ENCODE measurements at regions not wholly inside any gene's neighbourhood (a gene's known extent, or its start where the extent isn't known, plus 50 kb on each side); places are given as distances from the start of the nearest gene placed in this dataset.
"Not testable (repeated sequence)": the region's sequence is repeated elsewhere in the genome, so short reads cannot be mapped to it uniquely, and the experiment has no call there.

DNA sequence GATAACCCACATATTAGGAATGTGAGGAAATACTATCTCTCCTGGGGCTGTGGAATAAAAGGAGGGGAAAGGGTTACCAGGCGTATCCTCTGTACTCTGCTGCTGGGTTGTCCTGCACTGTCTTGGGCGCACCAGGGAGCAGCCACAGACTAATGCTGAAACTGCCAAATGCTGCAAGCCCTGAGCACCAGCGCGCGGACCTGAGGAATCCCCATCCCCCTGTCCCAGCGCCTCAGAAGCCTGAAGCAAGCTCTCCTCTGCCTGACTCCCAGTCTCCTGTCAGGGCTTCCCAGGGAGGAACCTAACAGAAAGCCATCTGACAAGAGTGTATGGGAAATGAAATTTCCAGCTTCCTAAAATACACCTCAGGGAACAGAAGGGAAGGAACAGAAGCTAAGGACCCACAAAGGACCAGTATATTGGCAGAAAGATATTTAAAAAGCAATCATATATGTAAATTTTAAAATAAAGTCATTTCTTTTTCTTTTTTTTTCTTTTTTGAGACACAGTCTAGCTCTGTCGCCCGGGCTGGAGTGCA, 158.3 kb upstream of the C2CD4B start:
- ATAC-seq: no peak
- H3K9me3 ChIP-seq: no peaks in the 10 kb centered on the region
- H3K36me3 ChIP-seq (replicated peaks in 1 of 2; ENCODE audit: insufficient read depth in 1 of 2, low read depth in 2 of 2): no peaks in the 10 kb centered on the region
- H3K27me3 ChIP-seq: no peaks in the 10 kb centered on the region
- no peak for DNase-seq
- no peak overlapping the region for H3K4me3 ChIP-seq
- TF ChIP-seq, protein P1, sequence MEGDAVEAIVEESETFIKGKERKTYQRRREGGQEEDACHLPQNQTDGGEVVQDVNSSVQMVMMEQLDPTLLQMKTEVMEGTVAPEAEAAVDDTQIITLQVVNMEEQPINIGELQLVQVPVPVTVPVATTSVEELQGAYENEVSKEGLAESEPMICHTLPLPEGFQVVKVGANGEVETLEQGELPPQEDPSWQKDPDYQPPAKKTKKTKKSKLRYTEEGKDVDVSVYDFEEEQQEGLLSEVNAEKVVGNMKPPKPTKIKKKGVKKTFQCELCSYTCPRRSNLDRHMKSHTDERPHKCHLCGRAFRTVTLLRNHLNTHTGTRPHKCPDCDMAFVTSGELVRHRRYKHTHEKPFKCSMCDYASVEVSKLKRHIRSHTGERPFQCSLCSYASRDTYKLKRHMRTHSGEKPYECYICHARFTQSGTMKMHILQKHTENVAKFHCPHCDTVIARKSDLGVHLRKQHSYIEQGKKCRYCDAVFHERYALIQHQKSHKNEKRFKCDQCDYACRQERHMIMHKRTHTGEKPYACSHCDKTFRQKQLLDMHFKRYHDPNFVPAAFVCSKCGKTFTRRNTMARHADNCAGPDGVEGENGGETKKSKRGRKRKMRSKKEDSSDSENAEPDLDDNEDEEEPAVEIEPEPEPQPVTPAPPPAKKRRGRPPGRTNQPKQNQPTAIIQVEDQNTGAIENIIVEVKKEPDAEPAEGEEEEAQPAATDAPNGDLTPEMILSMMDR (IDR thresholded peaks at IDR 0.05): no peak
- TF ChIP-seq POLR2A (IDR thresholded peaks at IDR 0.05): no peak
- H3K4me1 ChIP-seq: no peaks in the 10 kb centered on the region
- 60 to 69% methylated on average over 8 of the region's 8 CpGs for WGBS, 2 donors
- intact Hi-C loops (cut with DNase I): no loop called here
- H3K27ac ChIP-seq: no peak overlapping the region

DNA sequence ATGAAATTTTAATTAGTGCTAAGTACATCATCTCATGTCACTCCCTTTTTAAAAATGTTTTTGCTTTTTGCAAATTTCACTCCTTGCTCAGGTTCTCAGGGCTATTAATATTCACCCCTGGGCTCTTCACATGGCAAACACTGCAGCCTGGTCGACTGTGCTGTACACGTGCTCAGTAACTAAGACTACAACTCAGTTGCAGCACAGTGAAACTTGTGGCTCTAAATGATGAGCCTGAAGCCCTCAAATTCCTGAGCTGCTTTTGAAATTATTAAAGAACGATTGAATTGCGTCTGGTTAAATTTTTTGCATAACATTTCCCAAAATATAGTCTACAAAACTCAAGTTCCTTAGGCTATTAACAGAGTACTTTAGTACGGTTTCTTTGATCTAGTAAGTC, 159.3 kb upstream of the C2CD4B start:
- H3K9me3 ChIP-seq: no peaks in the 10 kb centered on the region
- no peaks in the 10 kb centered on the region for H3K4me1 ChIP-seq
- 67 to 84% methylated on average over 5 of the region's 5 CpGs for WGBS, 2 donors
- H3K27me3 ChIP-seq: no peaks in the 10 kb centered on the region
- no peak overlapping the region for H3K27ac ChIP-seq
- H3K36me3 ChIP-seq (replicated peaks in 1 of 2; ENCODE audit: insufficient read depth in 1 of 2, low read depth in 2 of 2): no peaks in the 10 kb centered on the region
- ATAC-seq: no peak
- intact Hi-C loops (cut with DNase I): no loop called here
- no peak for DNase-seq
- no peak for TF ChIP-seq POLR2A (IDR thresholded peaks at IDR 0.05)
- TF ChIP-seq, protein P1 (IDR thresholded peaks at IDR 0.05): no peak
- H3K4me3 ChIP-seq: no peak overlapping the region

DNA sequence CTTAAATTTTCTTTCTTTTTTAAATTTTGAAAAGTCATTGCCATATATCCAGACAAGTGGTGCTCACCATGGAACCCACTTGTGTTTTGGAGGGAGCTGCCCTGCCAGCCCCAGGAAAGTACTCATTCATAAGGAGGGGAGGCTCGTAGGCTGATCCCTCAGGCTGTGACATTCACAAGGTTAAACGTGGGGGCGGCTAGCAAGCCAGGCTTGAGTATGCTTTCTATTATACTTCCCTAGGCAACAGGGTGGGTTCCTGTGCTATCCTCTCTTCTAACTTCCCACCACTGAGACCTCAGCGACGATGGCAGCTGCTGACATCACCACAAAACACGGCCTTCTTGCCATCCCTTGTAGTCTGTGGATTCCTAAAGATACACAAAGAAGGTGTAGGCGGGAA, 160.5 kb upstream of the C2CD4B start:
- no peak overlapping the region for H3K4me3 ChIP-seq
- H3K9me3 ChIP-seq: no peaks in the 10 kb centered on the region
- 76 to 81% methylated on average over 7 of the region's 7 CpGs for WGBS, 2 donors
- no peaks in the 10 kb centered on the region for H3K27me3 ChIP-seq
- no peak for ATAC-seq
- H3K4me1 ChIP-seq: no peaks in the 10 kb centered on the region
- TF ChIP-seq POLR2A (IDR thresholded peaks at IDR 0.05): no peak
- TF ChIP-seq, protein P1 (IDR thresholded peaks at IDR 0.05): no peak
- H3K36me3 ChIP-seq (replicated peaks in 1 of 2; ENCODE audit: insufficient read depth in 1 of 2, low read depth in 2 of 2): no peaks in the 10 kb centered on the region
- H3K27ac ChIP-seq: no peak overlapping the region
- DNase-seq: no peak
- intact Hi-C loops (cut with DNase I): no loop called here

DNA sequence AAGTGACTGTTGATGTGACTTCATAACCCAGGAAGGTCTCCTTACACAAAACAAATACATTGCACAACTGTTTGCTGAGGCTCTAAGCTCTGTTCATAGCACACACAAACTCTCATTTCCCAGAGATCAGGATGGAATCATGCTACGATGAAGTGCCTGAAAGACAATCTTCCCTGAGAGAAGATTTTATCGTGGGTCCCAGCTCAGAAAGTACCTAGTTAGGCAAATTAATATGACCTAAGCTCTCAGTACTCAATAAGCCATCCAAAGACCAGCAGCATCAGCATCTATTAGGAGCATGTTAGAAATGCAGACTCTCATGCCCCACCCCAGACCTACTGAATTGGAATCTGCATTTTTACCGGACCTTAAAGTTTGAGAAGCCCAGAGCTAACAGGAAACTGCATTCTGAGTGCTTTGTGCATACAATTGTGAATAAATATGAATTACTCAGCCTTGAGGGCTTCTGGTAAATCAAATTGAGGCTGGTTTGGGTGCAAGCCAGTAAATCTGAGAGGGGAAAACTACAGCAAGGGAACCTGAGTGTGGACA, 161.5 kb upstream of the C2CD4B start:
- 63 to 64% methylated on average over 3 of the region's 3 CpGs for WGBS, 2 donors
- DNase-seq: no peak
- ATAC-seq: no peak
- H3K27ac ChIP-seq: no peak overlapping the region
- no peak for TF ChIP-seq POLR2A (IDR thresholded peaks at IDR 0.05)
- TF ChIP-seq, protein P1 (IDR thresholded peaks at IDR 0.05): no peak
- H3K36me3 ChIP-seq (replicated peaks in 1 of 2; ENCODE audit: insufficient read depth in 1 of 2, low read depth in 2 of 2): no peaks in the 10 kb centered on the region
- no peak overlapping the region for H3K4me3 ChIP-seq
- intact Hi-C loops (cut with DNase I): no loop called here
- no peaks in the 10 kb centered on the region for H3K27me3 ChIP-seq
- H3K4me1 ChIP-seq: no peaks in the 10 kb centered on the region
- H3K9me3 ChIP-seq: no peaks in the 10 kb centered on the region

DNA sequence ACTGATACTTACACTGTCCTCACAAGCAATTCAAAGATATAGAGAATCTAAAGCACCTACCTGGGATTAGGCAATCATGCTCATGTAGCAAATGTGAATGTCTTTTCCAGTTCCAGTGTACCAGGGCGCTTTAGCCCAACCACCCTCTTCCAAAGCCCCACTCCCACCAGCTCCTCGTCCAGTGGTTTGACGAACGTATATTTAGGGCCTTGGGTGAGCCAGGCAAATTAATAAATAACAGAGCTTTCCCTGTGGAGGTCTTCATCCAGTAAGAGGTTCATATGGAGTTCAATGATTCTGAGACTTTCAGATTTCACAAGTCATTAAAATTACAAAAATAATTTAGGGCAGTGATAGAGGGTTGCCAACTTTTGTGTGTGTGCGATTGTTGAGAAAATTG, 162.3 kb upstream of the C2CD4B start:
- H3K9me3 ChIP-seq: no peaks in the 10 kb centered on the region
- WGBS, 2 donors: 83 to 88% methylated on average over 5 of the region's 5 CpGs
- no peaks in the 10 kb centered on the region for H3K27me3 ChIP-seq
- no peaks in the 10 kb centered on the region for H3K36me3 ChIP-seq (replicated peaks in 1 of 2; ENCODE audit: insufficient read depth in 1 of 2, low read depth in 2 of 2)
- H3K27ac ChIP-seq: no peak overlapping the region
- TF ChIP-seq, protein P1 (IDR thresholded peaks at IDR 0.05): no peak
- no peak for TF ChIP-seq POLR2A (IDR thresholded peaks at IDR 0.05)
- H3K4me1 ChIP-seq: no peaks in the 10 kb centered on the region
- intact Hi-C loops (cut with DNase I): no loop called here
- H3K4me3 ChIP-seq: no peak overlapping the region
- ATAC-seq: no peak
- DNase-seq: no peak

DNA sequence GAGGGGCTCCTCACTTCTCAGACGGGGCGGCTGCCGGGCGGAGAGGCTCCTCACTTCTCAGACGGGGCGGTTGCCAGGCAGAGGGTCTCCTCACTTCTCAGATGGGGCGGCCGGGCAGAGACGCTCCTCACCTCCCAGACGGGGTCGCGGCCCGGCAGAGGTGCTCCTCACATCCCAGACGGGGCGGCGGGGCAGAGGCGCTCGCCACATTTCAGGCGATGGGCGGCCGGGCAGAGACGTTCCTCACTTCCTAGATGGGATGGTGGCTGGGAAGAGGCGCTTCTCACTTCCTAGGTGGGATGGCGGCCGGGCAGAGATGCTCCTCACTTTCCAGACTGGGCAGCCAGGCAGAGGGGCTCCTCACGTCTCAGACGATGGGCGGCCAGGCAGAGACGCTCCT, 167.4 kb upstream of the C2CD4B start:
- H3K27me3 ChIP-seq; H3K9me3 ChIP-seq; H3K4me1 ChIP-seq; DNase-seq; intact Hi-C loops (cut with DNase I); H3K27ac ChIP-seq; ATAC-seq; H3K4me3 ChIP-seq; H3K36me3 ChIP-seq (replicated peaks in 1 of 2; ENCODE audit: insufficient read depth in 1 of 2, low read depth in 2 of 2): not testable (repeated sequence)
- no CpG with 5 or more reads among the region's 29 CpGs for WGBS, 2 donors

Data from body of pancreas (tissue), 4 donors.